ENCODE measurements at regions not wholly inside any gene's neighbourhood (a gene's known extent, or its start where the extent isn't known, plus 50 kb on each side); places are given as distances from the start of the nearest gene placed in this dataset.

DNA sequence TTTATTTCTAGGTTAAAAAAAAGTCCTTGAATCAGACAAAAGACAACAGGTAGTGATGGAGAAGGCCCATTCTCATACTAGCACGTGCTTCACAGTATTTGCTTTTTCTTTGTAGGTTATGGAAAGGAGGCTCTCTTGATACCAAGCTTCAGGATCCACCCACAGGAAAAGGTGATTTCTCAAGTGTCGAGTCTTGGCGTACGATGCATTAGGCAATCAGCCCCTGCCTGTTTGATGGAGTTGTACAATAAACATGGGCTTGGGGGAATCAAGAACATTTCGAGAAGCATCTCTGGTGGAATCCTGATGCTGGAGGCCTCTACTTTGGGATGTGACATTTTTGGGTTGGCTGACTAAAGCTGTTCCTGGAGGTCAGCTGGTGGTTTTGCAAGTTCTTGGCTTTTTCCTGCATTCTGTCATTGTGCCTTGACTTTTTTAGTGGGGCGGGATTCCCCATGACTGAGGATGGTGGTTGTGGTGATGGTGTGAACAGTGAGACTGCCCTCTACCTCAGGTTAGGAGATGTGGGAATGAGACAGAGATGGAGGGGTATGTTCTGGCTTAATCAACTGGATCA lies 231.5 kb upstream of the SPRED2 start:
- TF ChIP-seq CTCF (tag by site-specific recombination; IDR thresholded peaks at IDR 0.05) (no peak), GFI1B (tag by site-specific recombination; IDR thresholded peaks at IDR 0.05) (no peak), ZNF791 (tag by site-specific recombination; IDR thresholded peaks at IDR 0.05) (no peak), REST (tag by site-specific recombination; IDR thresholded peaks at IDR 0.05) (no peak), KLF16 (tag by site-specific recombination; IDR thresholded peaks at IDR 0.05) (no peak), ZSCAN5A (tag by site-specific recombination; IDR thresholded peaks at IDR 0.05) (no peak), ZFP37 (tag by site-specific recombination; IDR thresholded peaks at IDR 0.05) (no peak), ZNF510 (tag by site-specific recombination; IDR thresholded peaks at IDR 0.05; ENCODE audit: insufficient replicate concordance) (no peak), ZNF561 (tag by site-specific recombination; IDR thresholded peaks at IDR 0.05; ENCODE audit: borderline replicate concordance) (no peak)
- TF ChIP-seq, protein P1, sequence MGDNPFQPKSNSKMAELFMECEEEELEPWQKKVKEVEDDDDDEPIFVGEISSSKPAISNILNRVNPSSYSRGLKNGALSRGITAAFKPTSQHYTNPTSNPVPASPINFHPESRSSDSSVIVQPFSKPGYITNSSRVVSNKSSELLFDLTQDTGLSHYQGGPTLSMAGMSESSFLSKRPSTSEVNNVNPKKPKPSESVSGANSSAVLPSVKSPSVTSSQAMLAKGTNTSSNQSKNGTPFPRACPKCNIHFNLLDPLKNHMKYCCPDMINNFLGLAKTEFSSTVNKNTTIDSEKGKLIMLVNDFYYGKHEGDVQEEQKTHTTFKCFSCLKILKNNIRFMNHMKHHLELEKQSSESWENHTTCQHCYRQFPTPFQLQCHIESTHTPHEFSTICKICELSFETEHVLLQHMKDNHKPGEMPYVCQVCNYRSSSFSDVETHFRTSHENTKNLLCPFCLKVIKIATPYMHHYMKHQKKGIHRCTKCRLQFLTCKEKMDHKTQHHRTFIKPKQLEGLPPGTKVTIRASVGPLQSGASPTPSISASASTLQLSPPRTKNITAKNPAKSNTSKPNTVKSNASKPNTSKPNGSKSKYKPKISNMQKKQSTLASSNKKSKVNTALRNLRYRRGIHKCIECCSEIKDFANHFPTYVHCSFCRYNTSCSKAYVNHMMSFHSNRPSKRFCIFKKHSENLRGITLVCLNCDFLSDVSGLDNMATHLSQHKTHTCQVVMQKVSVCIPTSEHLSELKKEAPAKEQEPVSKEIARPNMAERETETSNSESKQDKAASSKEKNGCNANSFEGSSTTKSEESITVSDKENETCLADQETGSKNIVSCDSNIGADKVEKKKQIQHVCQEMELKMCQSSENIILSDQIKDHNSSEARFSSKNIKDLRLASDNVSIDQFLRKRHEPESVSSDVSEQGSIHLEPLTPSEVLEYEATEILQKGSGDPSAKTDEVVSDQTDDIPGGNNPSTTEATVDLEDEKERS (tag by site-specific recombination; IDR thresholded peaks at IDR 0.05) = no peak
